UCSD-AML1 (cell line): ENCODE measurements at regions not wholly inside any gene's neighbourhood (a gene's known extent, or its start where the extent isn't known, plus 50 kb on each side); places are given as distances from the start of the nearest gene placed in this dataset.
"Not testable (repeated sequence)": the region's sequence is repeated elsewhere in the genome, so short reads cannot be mapped to it uniquely, and the experiment has no call there.

ENCODE experiments used
- DNase-seq: peaks from one replicate; lab custom pipeline; 2025; ENCODE audit not compliant: unreplicated experiment; lab: John Stamatoyannopoulos, UW

- no peak for DNase-seq
Observed at GRCh38 chr3:19825193-19825592, 108.8 kb downstream of the EFHB start.

- DNase-seq, result no peak
Observed at GRCh38 chr3:19822805-19823204, 111.2 kb downstream of the EFHB start.

- DNase-seq, result no peak
Observed at GRCh38 chr3:19816631-19817030, 117.4 kb downstream of the EFHB start.

GRCh38 chr3:19815805-19816204, 118.2 kb downstream of the EFHB start:
- no peak for DNase-seq

- DNase-seq, result not testable (repeated sequence)
Observed at GRCh38 chr3:19813743-19814142, 120.3 kb downstream of the EFHB start.

GRCh38 chr3:19811689-19812088, 122.3 kb downstream of the EFHB start:
- DNase-seq, result peak; percentile 40

GRCh38 chr3:19808834-19809233, 125.2 kb downstream of the EFHB start:
- no peak for DNase-seq

GRCh38 chr3:19799887-19800286, 134.1 kb downstream of the EFHB start:
- no peak for DNase-seq

- no peak for DNase-seq
Observed at GRCh38 chr3:19799115-19799514, 134.9 kb downstream of the EFHB start.

GRCh38 chr3:19798324-19798723, 135.7 kb downstream of the EFHB start:
- no peak for DNase-seq

GRCh38 chr3:19792388-19792787, 141.6 kb downstream of the EFHB start:
- no peak for DNase-seq

- DNase-seq, result no peak
Observed at GRCh38 chr3:19775765-19776164, 158.3 kb downstream of the EFHB start.

GRCh38 chr3:19769694-19770093, 164.3 kb downstream of the EFHB start:
- DNase-seq, result no peak

- no peak for DNase-seq
Observed at GRCh38 chr3:19765954-19766353, 168.1 kb downstream of the EFHB start.

GRCh38 chr3:19757773-19758172, 176.2 kb downstream of the EFHB start:
- no peak for DNase-seq

- DNase-seq, result no peak
Observed at GRCh38 chr3:19749448-19750017, 184.5 kb downstream of the EFHB start.

- DNase-seq, result no peak
Observed at GRCh38 chr3:19748782-19749447, 185.1 kb downstream of the EFHB start.

GRCh38 chr3:19744047-19744446, 190.0 kb downstream of the EFHB start:
- DNase-seq, result no peak

- DNase-seq, result no peak
Observed at GRCh38 chr3:19742935-19743334, 191.1 kb downstream of the EFHB start.

GRCh38 chr3:19739504-19739903, 194.5 kb downstream of the EFHB start:
- no peak for DNase-seq

GRCh38 chr3:19738846-19739245, 195.2 kb downstream of the EFHB start:
- no peak for DNase-seq

- no peak for DNase-seq
Observed at GRCh38 chr3:19735111-19735510, 198.9 kb downstream of the EFHB start.

- DNase-seq, result no peak
Observed at GRCh38 chr3:19734453-19734852, 199.6 kb downstream of the EFHB start.
